ENCODE measurements at regions not wholly inside any gene's neighbourhood (a gene's known extent, or its start where the extent isn't known, plus 50 kb on each side); places are given as distances from the start of the nearest gene placed in this dataset.

DNA sequence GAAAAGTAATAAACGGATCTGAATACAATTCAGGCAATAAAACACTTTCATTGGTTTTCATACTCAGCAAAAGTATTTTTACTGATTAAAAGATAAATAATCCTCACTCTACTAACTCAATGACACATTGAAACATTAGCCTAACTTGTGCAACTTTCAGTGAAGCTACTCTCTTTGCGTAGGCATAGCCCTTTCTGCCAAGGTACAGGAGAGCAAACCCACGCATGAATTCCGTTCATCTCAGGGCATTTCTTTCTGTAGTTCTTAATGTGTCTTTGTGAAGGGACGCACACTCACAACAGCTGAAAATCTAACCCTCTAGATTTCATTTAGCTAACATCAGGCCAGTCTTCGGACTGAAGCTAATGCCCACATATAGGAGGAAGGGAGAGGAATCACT, 66.4 kb upstream of the TLE1 start:
- no peaks in the 10 kb centered on the region for H3K27me3 ChIP-seq (ENCODE audit: insufficient read depth)
- no peak overlapping the region for H3K27ac ChIP-seq (ENCODE audit: low read depth in 2 of 2, low read length in 1 of 2)
- no peak overlapping the region for H3K4me2 ChIP-seq
- no peaks in the 10 kb centered on the region for H3K36me3 ChIP-seq (replicated peaks in 1 of 2; ENCODE audit: control insufficient read depth in 1 of 2, insufficient read depth in 2 of 2, low read length in 1 of 2)
- no peaks in the 10 kb centered on the region for H3K79me2 ChIP-seq (ENCODE audit: insufficient read depth)
- H3K9me2 ChIP-seq = no peaks in the 10 kb centered on the region
- 0 out of 4 replicates have a peak, but pooled peaks cover 0 to 3% of the 10 kb centered on the region in 2 experiments for H3K4me1 ChIP-seq (ENCODE audit: control insufficient read depth in 1 of 2, insufficient read depth in 2 of 2, low read depth in 1 of 2, low read length in 1 of 2)
- no peaks in the 10 kb centered on the region for H3F3A ChIP-seq (replicated peaks; ENCODE audit: insufficient read depth)
- CTCF ChIA-PET = interaction anchor here (0.9 kb wide), 1 partner anchor 92 kb away, joined by 3 read pairs; no protein-coding TSS in a partner anchor
- 93% methylated on average over 6 of the region's 6 CpGs for WGBS (ENCODE audit: low lambda C conversion rate)
- TF ChIP-seq RXRA (IDR thresholded peaks at IDR 0.05; ENCODE audit: borderline replicate concordance, low read depth) (no peak), EP300 (IDR thresholded peaks at IDR 0.05; ENCODE audit: borderline replicate concordance in 1 of 2, low read depth in 1 of 2, low read length in 1 of 2) (no peak), TCF12 (IDR thresholded peaks at IDR 0.05) (no peak)
- TF ChIP-seq, protein P1, sequence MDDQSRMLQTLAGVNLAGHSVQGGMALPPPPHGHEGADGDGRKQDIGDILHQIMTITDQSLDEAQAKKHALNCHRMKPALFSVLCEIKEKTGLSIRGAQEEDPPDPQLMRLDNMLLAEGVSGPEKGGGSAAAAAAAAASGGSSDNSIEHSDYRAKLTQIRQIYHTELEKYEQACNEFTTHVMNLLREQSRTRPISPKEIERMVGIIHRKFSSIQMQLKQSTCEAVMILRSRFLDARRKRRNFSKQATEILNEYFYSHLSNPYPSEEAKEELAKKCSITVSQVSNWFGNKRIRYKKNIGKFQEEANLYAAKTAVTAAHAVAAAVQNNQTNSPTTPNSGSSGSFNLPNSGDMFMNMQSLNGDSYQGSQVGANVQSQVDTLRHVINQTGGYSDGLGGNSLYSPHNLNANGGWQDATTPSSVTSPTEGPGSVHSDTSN (IDR thresholded peaks at IDR 0.05) = no peak
- TF ChIP-seq, protein P2, sequence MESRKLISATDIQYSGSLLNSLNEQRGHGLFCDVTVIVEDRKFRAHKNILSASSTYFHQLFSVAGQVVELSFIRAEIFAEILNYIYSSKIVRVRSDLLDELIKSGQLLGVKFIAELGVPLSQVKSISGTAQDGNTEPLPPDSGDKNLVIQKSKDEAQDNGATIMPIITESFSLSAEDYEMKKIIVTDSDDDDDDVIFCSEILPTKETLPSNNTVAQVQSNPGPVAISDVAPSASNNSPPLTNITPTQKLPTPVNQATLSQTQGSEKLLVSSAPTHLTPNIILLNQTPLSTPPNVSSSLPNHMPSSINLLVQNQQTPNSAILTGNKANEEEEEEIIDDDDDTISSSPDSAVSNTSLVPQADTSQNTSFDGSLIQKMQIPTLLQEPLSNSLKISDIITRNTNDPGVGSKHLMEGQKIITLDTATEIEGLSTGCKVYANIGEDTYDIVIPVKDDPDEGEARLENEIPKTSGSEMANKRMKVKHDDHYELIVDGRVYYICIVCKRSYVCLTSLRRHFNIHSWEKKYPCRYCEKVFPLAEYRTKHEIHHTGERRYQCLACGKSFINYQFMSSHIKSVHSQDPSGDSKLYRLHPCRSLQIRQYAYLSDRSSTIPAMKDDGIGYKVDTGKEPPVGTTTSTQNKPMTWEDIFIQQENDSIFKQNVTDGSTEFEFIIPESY (IDR thresholded peaks at IDR 0.05; ENCODE audit: borderline replicate concordance, low read depth) = no peak
- DNase-seq = no peak
- H2AFZ ChIP-seq (ENCODE audit: low read depth) = no peak overlapping the region
- no peak overlapping the region for H3K4me3 ChIP-seq (ENCODE audit: low read depth in 2 of 2, low read length in 1 of 2)
- POLR2A ChIA-PET = no interaction called here
- H4K20me1 ChIP-seq (ENCODE audit: insufficient read depth) = no peaks in the 10 kb centered on the region
- no peaks in the 10 kb centered on the region for H3K9me3 ChIP-seq
- H3K9ac ChIP-seq = no peak overlapping the region

DNA sequence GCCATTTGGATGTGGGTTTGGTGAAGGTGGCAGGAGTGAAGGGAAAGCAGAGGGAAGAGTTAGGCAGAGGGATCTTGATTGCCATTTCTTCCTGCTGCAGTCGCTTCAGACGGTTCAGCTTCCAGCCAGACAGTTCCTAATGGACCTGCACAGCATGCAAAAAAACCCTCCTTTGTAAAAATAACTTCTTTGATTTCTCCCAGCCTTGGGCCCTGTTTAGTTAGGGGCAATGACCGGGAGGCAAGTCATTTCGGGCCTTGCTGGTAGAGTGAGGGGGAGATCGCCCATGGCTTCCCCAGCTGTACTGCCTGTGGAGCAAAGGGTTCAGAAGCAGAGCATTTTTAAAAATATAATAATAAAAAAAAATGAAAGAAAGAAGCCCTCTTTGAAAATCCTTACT, 67.2 kb upstream of the TLE1 start:
- Histone ChIP-seq H3K9ac (no peak overlapping the region), H3K4me3 (ENCODE audit: low read depth in 2 of 2, low read length in 1 of 2) (no peak overlapping the region), H3K27ac (ENCODE audit: low read depth in 2 of 2, low read length in 1 of 2) (no peak overlapping the region), H3K9me2 (no peaks in the 10 kb centered on the region), H3F3A (replicated peaks; ENCODE audit: insufficient read depth) (no peaks in the 10 kb centered on the region), H3K36me3 (replicated peaks in 1 of 2; ENCODE audit: control insufficient read depth in 1 of 2, insufficient read depth in 2 of 2, low read length in 1 of 2) (no peaks in the 10 kb centered on the region), H4K20me1 (ENCODE audit: insufficient read depth) (no peaks in the 10 kb centered on the region), H3K4me1 (ENCODE audit: control insufficient read depth in 1 of 2, insufficient read depth in 2 of 2, low read depth in 1 of 2, low read length in 1 of 2) (0 out of 4 replicates have a peak, but pooled peaks cover 0 to 3% of the 10 kb centered on the region in 2 experiments), H3K79me2 (ENCODE audit: insufficient read depth) (no peaks in the 10 kb centered on the region), H3K9me3 (no peaks in the 10 kb centered on the region), H3K4me2 (no peak overlapping the region), H2AFZ (ENCODE audit: low read depth) (no peak overlapping the region), H3K27me3 (ENCODE audit: insufficient read depth) (no peaks in the 10 kb centered on the region)
- POLR2A ChIA-PET = no interaction called here
- no peak for TF ChIP-seq NRF1 (IDR thresholded peaks at IDR 0.05; ENCODE audit: low read depth, low read length)
- TF ChIP-seq, protein P3, sequence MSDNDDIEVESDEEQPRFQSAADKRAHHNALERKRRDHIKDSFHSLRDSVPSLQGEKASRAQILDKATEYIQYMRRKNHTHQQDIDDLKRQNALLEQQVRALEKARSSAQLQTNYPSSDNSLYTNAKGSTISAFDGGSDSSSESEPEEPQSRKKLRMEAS (IDR thresholded peaks at IDR 0.05; ENCODE audit: low read depth) = no peak
- no peak for TF ChIP-seq GATA2 (CRISPR knock-in tag; IDR thresholded peaks at IDR 0.05)
- no peak for TF ChIP-seq EZH2phosphoT487 (IDR thresholded peaks at IDR 0.05; ENCODE audit: borderline replicate concordance, low read depth)
- TF ChIP-seq, protein P4, sequence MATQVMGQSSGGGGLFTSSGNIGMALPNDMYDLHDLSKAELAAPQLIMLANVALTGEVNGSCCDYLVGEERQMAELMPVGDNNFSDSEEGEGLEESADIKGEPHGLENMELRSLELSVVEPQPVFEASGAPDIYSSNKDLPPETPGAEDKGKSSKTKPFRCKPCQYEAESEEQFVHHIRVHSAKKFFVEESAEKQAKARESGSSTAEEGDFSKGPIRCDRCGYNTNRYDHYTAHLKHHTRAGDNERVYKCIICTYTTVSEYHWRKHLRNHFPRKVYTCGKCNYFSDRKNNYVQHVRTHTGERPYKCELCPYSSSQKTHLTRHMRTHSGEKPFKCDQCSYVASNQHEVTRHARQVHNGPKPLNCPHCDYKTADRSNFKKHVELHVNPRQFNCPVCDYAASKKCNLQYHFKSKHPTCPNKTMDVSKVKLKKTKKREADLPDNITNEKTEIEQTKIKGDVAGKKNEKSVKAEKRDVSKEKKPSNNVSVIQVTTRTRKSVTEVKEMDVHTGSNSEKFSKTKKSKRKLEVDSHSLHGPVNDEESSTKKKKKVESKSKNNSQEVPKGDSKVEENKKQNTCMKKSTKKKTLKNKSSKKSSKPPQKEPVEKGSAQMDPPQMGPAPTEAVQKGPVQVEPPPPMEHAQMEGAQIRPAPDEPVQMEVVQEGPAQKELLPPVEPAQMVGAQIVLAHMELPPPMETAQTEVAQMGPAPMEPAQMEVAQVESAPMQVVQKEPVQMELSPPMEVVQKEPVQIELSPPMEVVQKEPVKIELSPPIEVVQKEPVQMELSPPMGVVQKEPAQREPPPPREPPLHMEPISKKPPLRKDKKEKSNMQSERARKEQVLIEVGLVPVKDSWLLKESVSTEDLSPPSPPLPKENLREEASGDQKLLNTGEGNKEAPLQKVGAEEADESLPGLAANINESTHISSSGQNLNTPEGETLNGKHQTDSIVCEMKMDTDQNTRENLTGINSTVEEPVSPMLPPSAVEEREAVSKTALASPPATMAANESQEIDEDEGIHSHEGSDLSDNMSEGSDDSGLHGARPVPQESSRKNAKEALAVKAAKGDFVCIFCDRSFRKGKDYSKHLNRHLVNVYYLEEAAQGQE (IDR thresholded peaks at IDR 0.05; ENCODE audit: low read depth, low read length) = no peak
- TF ChIP-seq RXRA (IDR thresholded peaks at IDR 0.05; ENCODE audit: borderline replicate concordance, low read depth) = no peak
- TF ChIP-seq NFIC (IDR thresholded peaks at IDR 0.05; ENCODE audit: borderline replicate concordance) = no peak
- no peak for TF ChIP-seq FOSL2 (IDR thresholded peaks at IDR 0.05; ENCODE audit: borderline replicate concordance, low read depth)
- TF ChIP-seq RAD21 (IDR thresholded peaks at IDR 0.05; ENCODE audit: low read length) = no peak
- no peak for TF ChIP-seq ELF1 (IDR thresholded peaks at IDR 0.05)
- no peak for TF ChIP-seq FOXJ3 (CRISPR knock-in tag; IDR thresholded peaks at IDR 0.05)
- TF ChIP-seq POLR2AphosphoS5 (IDR thresholded peaks at IDR 0.05; ENCODE audit: low read depth, low read length) = no peak
- TF ChIP-seq, protein P5, sequence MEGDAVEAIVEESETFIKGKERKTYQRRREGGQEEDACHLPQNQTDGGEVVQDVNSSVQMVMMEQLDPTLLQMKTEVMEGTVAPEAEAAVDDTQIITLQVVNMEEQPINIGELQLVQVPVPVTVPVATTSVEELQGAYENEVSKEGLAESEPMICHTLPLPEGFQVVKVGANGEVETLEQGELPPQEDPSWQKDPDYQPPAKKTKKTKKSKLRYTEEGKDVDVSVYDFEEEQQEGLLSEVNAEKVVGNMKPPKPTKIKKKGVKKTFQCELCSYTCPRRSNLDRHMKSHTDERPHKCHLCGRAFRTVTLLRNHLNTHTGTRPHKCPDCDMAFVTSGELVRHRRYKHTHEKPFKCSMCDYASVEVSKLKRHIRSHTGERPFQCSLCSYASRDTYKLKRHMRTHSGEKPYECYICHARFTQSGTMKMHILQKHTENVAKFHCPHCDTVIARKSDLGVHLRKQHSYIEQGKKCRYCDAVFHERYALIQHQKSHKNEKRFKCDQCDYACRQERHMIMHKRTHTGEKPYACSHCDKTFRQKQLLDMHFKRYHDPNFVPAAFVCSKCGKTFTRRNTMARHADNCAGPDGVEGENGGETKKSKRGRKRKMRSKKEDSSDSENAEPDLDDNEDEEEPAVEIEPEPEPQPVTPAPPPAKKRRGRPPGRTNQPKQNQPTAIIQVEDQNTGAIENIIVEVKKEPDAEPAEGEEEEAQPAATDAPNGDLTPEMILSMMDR (IDR thresholded peaks at IDR 0.05) = no peak
- no peak for TF ChIP-seq RCOR1 (IDR thresholded peaks at IDR 0.05; ENCODE audit: low read length)
- no peak for TF ChIP-seq CHD2 (IDR thresholded peaks at IDR 0.05; ENCODE audit: low read length, partially characterized antibody)
- CTCF ChIA-PET = interaction anchor here (0.9 kb wide), 1 partner anchor 92 kb away, joined by 3 read pairs; no protein-coding TSS in a partner anchor
- DNase-seq = no peak
- 90% methylated on average over 5 of the region's 5 CpGs for WGBS (ENCODE audit: low lambda C conversion rate)
